Activated CD4-positive, alpha-beta T cell treated with anti-CD3 and anti-CD28 coated beads for 36 hours (primary cell): ENCODE measurements at regions not wholly inside any gene's neighbourhood (a gene's known extent, or its start where the extent isn't known, plus 50 kb on each side); places are given as distances from the start of the nearest gene placed in this dataset.

Experiments used
- ATAC-seq: fragments of 200-7000 bp; cut with Tn5 transposase; one replicate; pipeline ENCODE4 v1.10.0; 2021; ENCODE audit warnings: mild to moderate bottlenecking, moderate library complexity
- CTCF ChIA-PET: fragments of 350-600 bp; sonication (Branson Sonifier 250); formaldehyde crosslinking; loops from one replicate; lab custom pipeline; 2021; ENCODE audit warnings: antibody characterized with exemption; lab: Charles Lee
- POLR2A ChIA-PET: fragments of 350-600 bp; sonication (Branson Sonifier 250); formaldehyde crosslinking; loops from one replicate; lab custom pipeline; 2021; ENCODE audit warnings: antibody characterized with exemption, inconsistent platforms; lab: Charles Lee
- DNase-seq: peaks from one replicate; pipeline ENCODE4 v3.0.0-alpha.2; 2020
- H3K27ac Mint-ChIP-seq: one replicate; pipeline ENCODE4 v1.8.0; 2021; ENCODE audit warnings: mixed read lengths
- H3K27me3 Mint-ChIP-seq: one replicate; pipeline ENCODE4 v1.8.0; 2021; ENCODE audit warnings: mixed read lengths
- H3K36me3 Mint-ChIP-seq: one replicate; pipeline ENCODE4 v1.8.0; 2021; ENCODE audit warnings: low read depth, mixed read lengths
- H3K4me1 Mint-ChIP-seq: one replicate; pipeline ENCODE4 v1.8.0; 2021; ENCODE audit warnings: mixed read lengths
- H3K4me3 Mint-ChIP-seq: one replicate; pipeline ENCODE4 v1.8.0; 2021; ENCODE audit warnings: mild to moderate bottlenecking, moderate library complexity, mixed read lengths
- H3K9me3 Mint-ChIP-seq: one replicate; pipeline ENCODE4 v1.8.0; 2021; ENCODE audit warnings: low read depth, mixed read lengths
- intact Hi-C, 2 experiments: fragments of 100-400 bp; cut with DNase I in 1 of 2; cut with micrococcal nuclease in 1 of 2; formaldehyde crosslinking; loops; one replicate each; pipeline versions ENCODE4 v1.14.2 to v1.15.1; 2022 to 2024; cut with DNase I, micrococcal nuclease

DNA sequence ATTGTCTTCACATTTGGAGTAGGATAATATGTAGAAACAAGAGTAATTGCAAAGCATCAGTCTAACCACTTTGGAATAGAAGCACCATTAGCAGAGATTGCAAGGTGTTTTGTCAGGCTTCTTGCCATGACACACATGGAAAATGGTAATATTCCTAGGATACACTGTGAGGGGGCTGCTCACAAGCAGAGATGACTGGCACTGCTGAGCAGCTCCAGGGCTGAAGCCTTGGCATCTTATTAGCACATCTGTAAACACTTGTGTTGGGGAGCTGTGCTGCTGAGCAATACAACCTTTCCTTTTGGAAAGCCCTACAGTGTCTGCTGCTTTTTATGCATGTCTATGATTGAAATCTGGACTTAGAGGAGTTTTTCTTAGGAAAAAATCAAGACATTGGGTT is 602.2 kb downstream of the XIRP2 start:
- no peak for ATAC-seq
- Mint-ChIP-seq H3K4me3 (no peak overlapping the region), H3K4me1 (no peaks in the 10 kb centered on the region), H3K36me3 (no peaks in the 10 kb centered on the region), H3K27me3 (no peaks in the 10 kb centered on the region), H3K9me3 (no peaks in the 10 kb centered on the region), H3K27ac (no peak overlapping the region)
- DNase-seq = no peak
- ChIA-PET CTCF (no interaction called here), POLR2A (no interaction called here)
- intact Hi-C loops = no loop called here

DNA sequence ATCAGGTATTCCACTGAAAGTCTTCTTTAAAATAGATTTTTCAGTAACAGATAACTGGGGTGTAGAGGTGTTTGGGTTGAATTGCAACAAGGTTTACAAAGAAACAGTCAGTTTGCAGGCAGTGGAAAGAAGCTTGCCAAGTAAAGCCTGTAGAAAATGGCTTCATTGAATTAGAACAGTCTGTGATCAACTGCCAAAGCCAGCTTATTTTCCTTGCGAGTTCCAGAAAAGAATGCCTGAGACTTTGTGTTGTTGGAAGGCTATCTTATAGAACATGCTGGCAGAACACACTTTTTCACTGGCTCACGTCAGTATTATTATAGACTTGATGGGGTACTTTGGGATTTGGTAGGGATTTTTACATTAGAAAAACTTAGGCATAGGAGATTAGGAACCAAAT is 601.0 kb downstream of the XIRP2 start:
- POLR2A ChIA-PET = no interaction called here
- H3K4me1 Mint-ChIP-seq = no peaks in the 10 kb centered on the region

DNA sequence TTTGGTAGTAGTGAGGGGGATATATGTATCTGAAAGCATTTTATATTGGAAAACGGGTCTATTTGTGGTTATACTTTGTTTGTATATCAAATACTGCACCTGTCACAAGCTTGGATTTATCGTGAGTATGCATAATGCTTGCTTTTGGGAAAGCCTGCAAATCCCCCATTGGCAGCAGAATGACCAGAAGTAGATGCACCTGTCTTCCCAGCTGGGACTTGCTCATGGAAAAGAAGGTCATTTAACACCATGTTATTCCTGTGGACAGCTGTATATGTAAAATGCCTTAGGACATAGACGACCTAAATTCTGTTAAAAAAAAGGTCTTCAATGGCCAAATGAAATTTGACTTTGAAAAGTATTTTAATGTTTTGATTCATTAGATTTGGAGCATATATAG is 599.4 kb downstream of the XIRP2 start:
- Mint-ChIP-seq H3K27ac (no peak overlapping the region), H3K36me3 (no peaks in the 10 kb centered on the region), H3K4me3 (no peak overlapping the region), H3K9me3 (no peaks in the 10 kb centered on the region), H3K27me3 (no peaks in the 10 kb centered on the region), H3K4me1 (no peaks in the 10 kb centered on the region)
- intact Hi-C loops = no loop called here
- ChIA-PET POLR2A (no interaction called here), CTCF (no interaction called here)
- ATAC-seq = no peak
- DNase-seq = no peak

More for the DNA sequence above, 601.0 kb downstream of the XIRP2 start:
- no peak overlapping the region for H3K4me3 Mint-ChIP-seq
- H3K27me3 Mint-ChIP-seq = no peaks in the 10 kb centered on the region
- intact Hi-C loops = no loop called here
- no peak for DNase-seq
- CTCF ChIA-PET = no interaction called here
- H3K27ac Mint-ChIP-seq = no peak overlapping the region
- no peaks in the 10 kb centered on the region for H3K36me3 Mint-ChIP-seq
- H3K9me3 Mint-ChIP-seq = no peaks in the 10 kb centered on the region
- no peak for ATAC-seq

DNA sequence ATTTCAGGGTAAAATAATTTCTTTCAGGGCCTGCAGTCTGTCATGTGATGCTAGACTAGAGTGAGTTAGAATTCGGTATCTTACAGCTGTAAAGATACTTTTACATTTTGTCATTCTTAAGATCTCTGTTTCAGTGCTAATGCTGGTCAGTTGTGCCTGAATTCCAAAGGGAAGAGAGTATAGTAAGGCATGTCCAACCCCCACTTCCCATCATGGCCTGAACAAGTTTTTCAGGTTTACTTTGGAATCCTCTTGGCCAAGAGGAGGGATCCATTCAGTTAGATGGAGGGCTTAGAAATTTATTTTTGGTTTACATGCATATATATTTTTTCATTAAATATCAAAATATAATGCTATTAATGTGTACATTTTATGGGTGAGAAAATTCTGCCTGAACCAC is 596.6 kb downstream of the XIRP2 start:
- ChIA-PET CTCF (no interaction called here), POLR2A (no interaction called here)
- H3K36me3 Mint-ChIP-seq = no peaks in the 10 kb centered on the region
- no peaks in the 10 kb centered on the region for H3K4me1 Mint-ChIP-seq
- no peak overlapping the region for H3K27ac Mint-ChIP-seq
- H3K9me3 Mint-ChIP-seq = no peaks in the 10 kb centered on the region
- no peaks in the 10 kb centered on the region for H3K27me3 Mint-ChIP-seq
- H3K4me3 Mint-ChIP-seq = no peak overlapping the region
- ATAC-seq = no peak
- intact Hi-C loops = no loop called here
- no peak for DNase-seq

DNA sequence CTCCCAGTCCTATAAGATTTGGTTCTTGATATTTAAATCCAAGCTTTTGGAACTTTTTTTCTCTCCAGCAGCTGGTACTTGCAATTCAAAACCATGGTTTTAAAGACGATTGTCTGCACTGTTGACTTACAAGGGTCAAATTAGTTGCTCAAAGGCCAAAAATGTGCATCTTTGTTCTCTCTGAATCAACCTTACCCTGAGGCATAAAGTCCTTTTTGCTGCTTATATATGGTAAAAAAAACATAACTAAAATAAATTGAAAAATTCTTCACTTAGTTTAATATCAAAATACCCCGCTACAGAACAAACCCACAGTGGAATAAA is 592.7 kb downstream of the XIRP2 start:
- ATAC-seq (no peak), DNase-seq (no peak)
- Mint-ChIP-seq H3K9me3 (no peaks in the 10 kb centered on the region), H3K27me3 (no peaks in the 10 kb centered on the region), H3K36me3 (no peaks in the 10 kb centered on the region), H3K4me1 (no peaks in the 10 kb centered on the region), H3K27ac (no peak overlapping the region), H3K4me3 (no peak overlapping the region)
- ChIA-PET CTCF (no interaction called here), POLR2A (no interaction called here)
- intact Hi-C loops = no loop called here

DNA sequence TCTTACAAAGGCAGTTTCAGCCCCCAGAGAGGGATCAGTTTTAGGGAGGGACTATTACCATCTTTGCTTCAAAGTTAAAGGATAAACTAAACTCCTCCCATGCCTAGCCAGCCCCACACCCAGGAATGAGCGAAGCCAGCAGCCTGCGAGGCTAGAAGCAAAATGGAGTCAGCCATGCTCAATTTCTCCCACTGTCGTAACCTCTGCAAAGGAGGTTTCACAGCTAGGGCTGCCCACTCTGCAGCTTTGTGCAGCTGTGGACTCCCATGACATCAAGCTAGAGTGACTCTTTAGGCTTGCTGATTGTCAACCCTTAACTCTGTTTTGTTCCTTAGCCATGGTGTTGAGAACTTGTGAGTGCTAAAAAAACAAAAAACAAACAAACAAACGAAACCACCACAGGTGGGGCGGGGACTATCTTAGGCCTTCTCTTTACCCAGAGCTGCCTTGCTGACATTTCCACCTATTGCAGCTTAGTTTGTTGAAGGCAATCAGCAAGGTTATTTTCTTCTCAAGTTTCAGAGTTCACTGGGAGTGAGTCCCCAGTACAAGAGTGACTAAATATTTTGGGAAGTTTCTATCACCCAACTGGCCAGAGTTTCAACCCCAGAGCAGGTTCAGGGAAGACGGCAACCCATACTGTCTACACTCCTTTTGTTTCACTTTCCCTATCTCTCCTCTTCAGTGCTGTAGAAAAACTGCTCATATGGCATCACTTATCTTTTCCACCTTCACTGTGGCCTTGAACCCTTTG is 592.1 kb downstream of the XIRP2 start:
- ATAC-seq = no peak
- Mint-ChIP-seq H3K4me3 (no peak overlapping the region), H3K27me3 (no peaks in the 10 kb centered on the region), H3K27ac (no peak overlapping the region), H3K4me1 (no peaks in the 10 kb centered on the region), H3K36me3 (no peaks in the 10 kb centered on the region), H3K9me3 (no peaks in the 10 kb centered on the region)
- intact Hi-C loops = no loop called here
- CTCF ChIA-PET = no interaction called here
- DNase-seq = no peak
- POLR2A ChIA-PET = no interaction called here

DNA sequence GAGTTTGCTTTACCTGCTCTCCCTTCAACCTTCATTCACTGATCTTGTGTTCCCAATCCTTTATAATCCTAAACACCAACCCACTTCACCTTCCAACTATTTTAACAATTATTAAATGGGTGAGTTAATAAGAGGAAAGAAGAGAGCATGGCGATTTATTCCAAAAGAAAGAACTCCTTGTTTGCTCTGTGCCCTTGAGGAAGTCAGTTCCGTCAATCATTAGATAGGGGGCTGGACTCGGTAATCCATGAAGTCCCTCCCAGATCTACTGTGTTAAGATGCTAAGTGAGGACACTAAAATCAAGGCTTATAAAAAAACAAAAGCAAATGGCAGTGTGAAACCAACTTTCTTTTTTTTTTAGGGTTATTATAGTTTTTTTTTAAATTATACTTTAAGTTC is 589.9 kb downstream of the XIRP2 start:
- intact Hi-C loops = no loop called here
- H3K36me3 Mint-ChIP-seq = no peaks in the 10 kb centered on the region
- ChIA-PET POLR2A (no interaction called here), CTCF (no interaction called here)
- DNase-seq (no peak), ATAC-seq (no peak)
- no peak overlapping the region for H3K4me3 Mint-ChIP-seq
- H3K9me3 Mint-ChIP-seq = no peaks in the 10 kb centered on the region
- no peaks in the 10 kb centered on the region for H3K27me3 Mint-ChIP-seq
- H3K27ac Mint-ChIP-seq = no peak overlapping the region
- no peaks in the 10 kb centered on the region for H3K4me1 Mint-ChIP-seq

DNA sequence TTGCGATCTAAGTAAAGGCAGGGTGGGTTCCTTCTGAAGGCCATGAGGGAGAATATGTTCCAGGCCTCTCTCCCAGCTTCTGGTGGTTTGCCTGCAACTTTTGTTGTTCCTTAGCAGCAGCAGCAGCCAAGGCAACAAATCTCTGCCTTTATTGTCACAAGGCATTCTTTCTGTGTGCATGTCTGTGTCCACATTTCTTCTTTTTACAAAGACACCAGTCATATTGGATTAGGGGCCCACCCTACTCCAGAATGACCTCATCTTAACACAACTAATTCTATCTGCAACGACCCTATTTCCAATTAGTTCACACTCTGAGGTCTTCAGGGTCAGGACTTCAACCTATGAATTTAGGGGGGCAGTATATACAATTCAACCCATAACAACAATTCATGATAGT is 587.5 kb downstream of the XIRP2 start:
- intact Hi-C loops = no loop called here
- Mint-ChIP-seq H3K9me3 (no peaks in the 10 kb centered on the region), H3K27ac (no peak overlapping the region), H3K4me1 (no peaks in the 10 kb centered on the region), H3K36me3 (no peaks in the 10 kb centered on the region), H3K4me3 (no peak overlapping the region), H3K27me3 (no peaks in the 10 kb centered on the region)
- ATAC-seq = no peak
- ChIA-PET CTCF (no interaction called here), POLR2A (no interaction called here)
- DNase-seq = no peak

DNA sequence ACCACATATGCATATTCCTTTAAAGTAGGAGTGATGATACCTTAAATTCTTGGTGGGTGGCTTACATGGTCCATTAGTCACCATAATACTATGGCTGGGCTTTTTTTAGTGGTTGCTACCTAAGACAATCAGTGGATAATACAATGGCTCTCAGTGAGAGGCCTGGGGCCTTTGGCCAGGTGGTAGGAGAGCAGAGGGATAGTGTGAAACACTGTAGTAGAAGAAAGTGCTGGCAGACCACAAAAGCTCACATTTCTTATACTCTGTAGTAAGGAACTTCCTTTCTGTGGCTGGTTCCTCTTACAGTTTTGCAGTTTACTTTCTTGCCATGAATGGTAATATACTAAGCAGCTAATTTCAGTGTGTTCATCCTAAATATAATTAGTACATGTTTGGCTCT is 583.5 kb downstream of the XIRP2 start:
- ChIA-PET CTCF (no interaction called here), POLR2A (no interaction called here)
- Mint-ChIP-seq H3K4me1 (no peaks in the 10 kb centered on the region), H3K9me3 (no peaks in the 10 kb centered on the region), H3K4me3 (no peak overlapping the region), H3K36me3 (no peaks in the 10 kb centered on the region), H3K27me3 (no peaks in the 10 kb centered on the region), H3K27ac (no peak overlapping the region)
- no peak for DNase-seq
- no peak for ATAC-seq
- intact Hi-C loops = no loop called here

DNA sequence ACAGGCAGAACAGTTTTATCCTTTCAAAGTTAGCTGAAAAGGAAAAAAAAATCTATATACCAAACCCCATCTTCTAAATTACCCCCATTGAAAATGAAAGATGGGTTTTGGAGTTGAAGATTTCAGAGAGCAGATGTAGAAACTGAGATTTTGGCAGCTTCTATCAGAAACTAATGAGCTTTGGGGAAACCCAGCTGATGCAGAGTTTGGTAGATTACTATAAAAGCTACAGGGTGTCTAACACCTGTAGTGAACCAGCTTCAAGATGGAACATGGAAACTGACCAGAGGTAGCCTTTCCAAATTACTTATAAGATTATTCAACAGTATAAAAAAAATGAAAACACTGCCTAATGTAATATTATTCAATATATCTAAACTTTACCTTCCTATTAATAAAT is 583.1 kb downstream of the XIRP2 start:
- H3K4me3 Mint-ChIP-seq = no peak overlapping the region

DNA sequence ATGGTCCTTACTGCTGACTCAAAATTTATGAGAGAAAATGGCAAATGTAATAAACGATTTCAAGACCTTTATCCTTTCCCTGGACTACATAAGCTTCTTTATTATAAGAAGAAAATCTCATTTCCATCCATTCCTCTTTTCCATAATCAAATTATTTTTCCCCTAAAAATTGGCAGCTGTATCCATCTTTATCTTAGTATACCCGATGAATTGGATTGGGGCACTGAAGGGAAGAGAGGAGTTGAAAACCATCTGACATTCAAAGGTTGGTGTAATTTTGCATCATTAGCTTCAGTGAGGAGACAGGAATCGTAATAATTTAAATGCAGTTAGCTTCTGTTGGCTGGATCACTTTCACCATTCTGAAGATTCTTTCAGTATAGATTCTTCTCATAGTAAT is 574.1 kb downstream of the XIRP2 start:
- Mint-ChIP-seq H3K9me3 (peaks cover 21% of the 10 kb centered on the region), H3K36me3 (no peaks in the 10 kb centered on the region), H3K27ac (no peak overlapping the region), H3K27me3 (no peaks in the 10 kb centered on the region), H3K4me1 (no peaks in the 10 kb centered on the region), H3K4me3 (no peak overlapping the region)
- intact Hi-C loops = no loop called here
- no peak for DNase-seq
- ChIA-PET POLR2A (no interaction called here), CTCF (no interaction called here)
- no peak for ATAC-seq

More for the DNA sequence above, 583.1 kb downstream of the XIRP2 start:
- no peaks in the 10 kb centered on the region for H3K4me1 Mint-ChIP-seq
- no peaks in the 10 kb centered on the region for H3K27me3 Mint-ChIP-seq
- H3K36me3 Mint-ChIP-seq = no peaks in the 10 kb centered on the region
- no peak overlapping the region for H3K27ac Mint-ChIP-seq
- intact Hi-C loops = no loop called here
- no peak for ATAC-seq
- no peak for DNase-seq
- ChIA-PET POLR2A (no interaction called here), CTCF (no interaction called here)
- no peaks in the 10 kb centered on the region for H3K9me3 Mint-ChIP-seq

DNA sequence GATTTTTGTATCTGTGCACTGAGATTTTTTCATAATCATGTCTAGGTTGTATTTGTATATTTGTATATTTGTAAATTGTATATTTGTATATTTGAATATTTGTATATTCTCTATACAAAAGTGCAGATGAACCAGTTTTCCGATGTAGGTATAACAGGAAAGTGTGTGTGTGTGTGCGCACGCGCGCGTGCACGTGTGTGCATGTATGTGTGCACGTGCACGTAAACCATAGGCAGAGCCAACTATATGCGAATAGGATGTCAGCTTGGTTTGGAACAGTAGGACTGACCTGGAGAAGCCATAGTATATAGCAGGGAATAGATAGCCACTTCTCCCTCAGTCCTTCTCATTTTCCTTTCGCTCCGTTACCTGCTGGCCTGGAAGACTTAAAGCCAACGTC is 565.8 kb downstream of the XIRP2 start:
- Mint-ChIP-seq H3K9me3 (peaks cover 19% of the 10 kb centered on the region), H3K4me3 (no peak overlapping the region), H3K36me3 (no peaks in the 10 kb centered on the region), H3K27ac (no peak overlapping the region), H3K4me1 (no peaks in the 10 kb centered on the region), H3K27me3 (no peaks in the 10 kb centered on the region)
- ATAC-seq = no peak
- CTCF ChIA-PET = no interaction called here
- intact Hi-C loops = no loop called here
- no peak for DNase-seq
- POLR2A ChIA-PET = no interaction called here
